ENCODE measurements at regions not wholly inside any gene's neighbourhood (a gene's known extent, or its start where the extent isn't known, plus 50 kb on each side); places are given as distances from the start of the nearest gene placed in this dataset.

DNA sequence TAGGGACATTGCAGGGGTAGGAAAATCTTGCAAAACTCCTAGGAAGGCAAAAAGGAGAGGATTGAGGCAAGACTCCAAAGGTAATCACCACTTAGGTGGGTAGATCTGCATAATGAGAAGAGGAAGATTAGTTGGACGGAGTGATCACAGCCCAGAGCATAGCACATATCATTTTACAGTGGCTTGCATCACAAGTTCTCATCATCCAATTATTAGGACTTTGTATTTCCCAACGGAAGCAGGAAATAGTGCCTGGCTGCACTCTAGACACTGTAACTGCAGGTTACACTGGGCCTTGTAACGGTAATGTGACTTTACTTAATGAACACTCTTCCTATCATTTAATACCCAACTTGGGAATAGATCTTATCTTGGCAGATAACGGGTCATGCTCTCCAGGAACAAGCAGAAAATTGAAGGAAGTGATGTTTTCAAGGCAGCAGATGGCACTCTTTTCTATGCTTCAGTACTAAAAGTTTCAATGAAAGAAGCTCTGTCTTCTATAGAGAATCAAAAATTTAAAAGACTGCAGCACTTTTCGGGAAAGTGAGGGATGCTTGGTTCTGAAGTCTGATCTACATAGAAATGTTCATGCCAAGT is 101.9 kb upstream of the KCNMB2 start:
- Histone ChIP-seq H3K4me1 (ENCODE audit: control insufficient read depth in 1 of 2, insufficient read depth in 1 of 2, low read depth in 1 of 2, low read length in 1 of 2) (peaks cover 11 to 12% of the 10 kb centered on the region in 2 experiments), H3K9me3 (no peaks in the 10 kb centered on the region), H3K4me3 (ENCODE audit: low read depth in 1 of 2, low read length in 1 of 2) (no peak overlapping the region), H3K36me3 (no peaks in the 10 kb centered on the region), H3K27ac (no peak overlapping the region), H3K27me3 (no peaks in the 10 kb centered on the region)
- TF ChIP-seq, protein P1, sequence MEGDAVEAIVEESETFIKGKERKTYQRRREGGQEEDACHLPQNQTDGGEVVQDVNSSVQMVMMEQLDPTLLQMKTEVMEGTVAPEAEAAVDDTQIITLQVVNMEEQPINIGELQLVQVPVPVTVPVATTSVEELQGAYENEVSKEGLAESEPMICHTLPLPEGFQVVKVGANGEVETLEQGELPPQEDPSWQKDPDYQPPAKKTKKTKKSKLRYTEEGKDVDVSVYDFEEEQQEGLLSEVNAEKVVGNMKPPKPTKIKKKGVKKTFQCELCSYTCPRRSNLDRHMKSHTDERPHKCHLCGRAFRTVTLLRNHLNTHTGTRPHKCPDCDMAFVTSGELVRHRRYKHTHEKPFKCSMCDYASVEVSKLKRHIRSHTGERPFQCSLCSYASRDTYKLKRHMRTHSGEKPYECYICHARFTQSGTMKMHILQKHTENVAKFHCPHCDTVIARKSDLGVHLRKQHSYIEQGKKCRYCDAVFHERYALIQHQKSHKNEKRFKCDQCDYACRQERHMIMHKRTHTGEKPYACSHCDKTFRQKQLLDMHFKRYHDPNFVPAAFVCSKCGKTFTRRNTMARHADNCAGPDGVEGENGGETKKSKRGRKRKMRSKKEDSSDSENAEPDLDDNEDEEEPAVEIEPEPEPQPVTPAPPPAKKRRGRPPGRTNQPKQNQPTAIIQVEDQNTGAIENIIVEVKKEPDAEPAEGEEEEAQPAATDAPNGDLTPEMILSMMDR (IDR thresholded peaks at IDR 0.05): no peak

DNA sequence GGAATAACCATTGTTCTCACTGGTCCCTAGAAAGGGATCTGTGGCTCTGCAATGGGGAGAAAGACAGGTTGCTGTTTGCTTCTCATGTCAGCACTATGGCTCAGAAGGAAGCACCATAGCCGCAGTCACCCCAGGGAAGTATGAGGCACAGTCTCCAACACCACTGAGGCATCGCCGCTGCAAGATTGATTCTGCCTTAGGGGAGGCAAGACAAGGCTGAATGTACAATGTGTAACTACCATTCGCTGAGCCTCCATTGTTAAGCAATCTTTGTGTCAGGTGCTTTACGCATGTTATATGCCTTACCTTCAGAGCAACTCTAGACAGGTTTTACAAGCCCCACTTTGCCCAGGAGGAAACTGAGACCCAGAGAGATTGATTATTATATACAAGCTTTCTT is 100.7 kb upstream of the KCNMB2 start:
- TF ChIP-seq, protein P1 (IDR thresholded peaks at IDR 0.05): no peak
- H3K4me3 ChIP-seq (ENCODE audit: low read depth in 1 of 2, low read length in 1 of 2): no peak overlapping the region

DNA sequence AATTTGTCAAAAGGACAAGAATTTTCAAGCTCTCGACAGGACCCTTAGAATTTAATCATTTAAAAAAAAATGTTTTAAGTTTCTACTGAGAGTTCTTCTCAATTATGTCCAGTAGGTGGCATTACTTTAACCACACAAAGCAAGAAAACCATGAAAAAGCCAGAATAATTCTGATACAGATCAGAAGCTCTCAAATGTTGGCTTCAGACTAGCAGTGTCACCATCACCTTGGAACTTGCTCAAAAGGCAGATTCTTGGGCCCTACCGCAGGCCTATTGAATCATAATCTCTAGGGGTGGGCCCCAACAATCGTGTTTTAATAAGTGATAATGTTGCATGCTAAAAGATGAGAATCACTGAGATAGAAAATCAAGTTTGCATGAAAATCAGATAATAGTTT is 99.5 kb upstream of the KCNMB2 start:
- Histone ChIP-seq H3K4me1 (ENCODE audit: control insufficient read depth in 1 of 2, insufficient read depth in 1 of 2, low read depth in 1 of 2, low read length in 1 of 2) (peaks cover 11 to 12% of the 10 kb centered on the region in 2 experiments), H3K27ac (peak overlapping the region; percentile 40), H3K4me3 (ENCODE audit: low read depth in 1 of 2, low read length in 1 of 2) (no peak overlapping the region), H3K36me3 (no peaks in the 10 kb centered on the region), H3K9me3 (no peaks in the 10 kb centered on the region), H3K27me3 (no peaks in the 10 kb centered on the region)
- TF ChIP-seq, protein P1 (IDR thresholded peaks at IDR 0.05): no peak

More for the DNA sequence above, 100.7 kb upstream of the KCNMB2 start:
- Histone ChIP-seq H3K27ac (no peak overlapping the region), H3K9me3 (no peaks in the 10 kb centered on the region), H3K27me3 (no peaks in the 10 kb centered on the region), H3K4me1 (ENCODE audit: control insufficient read depth in 1 of 2, insufficient read depth in 1 of 2, low read depth in 1 of 2, low read length in 1 of 2) (peaks cover 11 to 12% of the 10 kb centered on the region in 2 experiments), H3K36me3 (no peaks in the 10 kb centered on the region)

DNA sequence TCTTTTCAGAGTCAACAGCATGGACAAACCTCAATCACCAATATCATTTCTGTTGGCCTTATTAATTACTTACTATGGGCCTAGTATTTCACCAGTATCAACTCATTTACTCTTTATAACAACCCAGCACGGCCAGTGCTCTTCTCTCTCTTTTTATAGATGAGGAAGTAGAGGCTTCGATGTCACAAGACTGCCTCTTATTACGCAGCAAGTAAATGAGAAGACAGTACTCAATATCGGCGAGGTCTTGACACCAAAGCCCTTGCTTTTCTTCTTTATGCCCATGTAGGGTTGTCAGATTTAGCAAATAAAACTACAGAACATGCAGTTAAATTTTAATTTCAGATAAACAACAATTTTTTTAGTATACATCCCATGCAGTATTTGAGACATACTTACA is 99.0 kb upstream of the KCNMB2 start:
- Histone ChIP-seq H3K27me3 (no peaks in the 10 kb centered on the region), H3K27ac (peak overlapping the region; percentile 40), H3K36me3 (no peaks in the 10 kb centered on the region), H3K9me3 (no peaks in the 10 kb centered on the region), H3K4me1 (ENCODE audit: control insufficient read depth in 1 of 2, insufficient read depth in 1 of 2, low read depth in 1 of 2, low read length in 1 of 2) (peaks cover 11 to 12% of the 10 kb centered on the region in 2 experiments), H3K4me3 (ENCODE audit: low read depth in 1 of 2, low read length in 1 of 2) (no peak overlapping the region)
- TF ChIP-seq, protein P1 (IDR thresholded peaks at IDR 0.05): no peak

DNA sequence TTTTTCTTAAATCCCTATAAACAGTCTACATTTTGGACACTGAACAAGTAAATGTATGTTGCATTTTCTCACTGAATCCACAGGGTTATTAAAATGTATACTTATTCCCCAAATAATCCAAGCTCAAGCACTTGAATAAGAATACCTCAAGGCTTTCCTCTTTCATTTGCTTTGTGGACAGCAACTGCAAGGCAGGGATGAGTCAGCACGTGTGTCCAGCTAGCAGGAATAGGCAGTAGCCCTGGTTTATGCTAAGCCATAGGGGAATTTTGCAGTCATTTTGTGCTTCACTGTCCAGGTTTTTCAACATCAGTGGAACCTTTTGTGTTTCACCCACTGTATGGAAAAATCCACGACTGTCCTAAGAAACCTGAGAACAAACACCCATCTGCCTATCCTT is 96.7 kb upstream of the KCNMB2 start:
- no peaks in the 10 kb centered on the region for H3K9me3 ChIP-seq
- peaks cover 11 to 12% of the 10 kb centered on the region in 2 experiments for H3K4me1 ChIP-seq (ENCODE audit: control insufficient read depth in 1 of 2, insufficient read depth in 1 of 2, low read depth in 1 of 2, low read length in 1 of 2)
- TF ChIP-seq, protein P1 (IDR thresholded peaks at IDR 0.05): no peak
- H3K4me3 ChIP-seq (ENCODE audit: low read depth in 1 of 2, low read length in 1 of 2): no peak overlapping the region
- H3K36me3 ChIP-seq: no peaks in the 10 kb centered on the region
- no peaks in the 10 kb centered on the region for H3K27me3 ChIP-seq
- no peak overlapping the region for H3K27ac ChIP-seq
